Loucy (cell line): ENCODE measurements at regions not wholly inside any gene's neighbourhood (a gene's known extent, or its start where the extent isn't known, plus 50 kb on each side); places are given as distances from the start of the nearest gene placed in this dataset.
"Not testable (repeated sequence)": the region's sequence is repeated elsewhere in the genome, so short reads cannot be mapped to it uniquely, and the experiment has no call there.

Experiments
- H2AFZ ChIP-seq: fragments of 200-600 bp; sonication (generic); 2 replicates; pipeline ENCODE4 v1.6.0; 2016; ENCODE audit warnings: antibody characterized with exemption, mild to moderate bottlenecking, low read length, moderate library complexity
- H3F3A ChIP-seq: fragments of 200-600 bp; 2 replicates; pipeline ENCODE4 v1.6.0; 2016; ENCODE audit warnings: antibody characterized with exemption, low read depth, mild to moderate bottlenecking
- H3K27me3 ChIP-seq: fragments of 200-600 bp; sonication (generic); 2 replicates; pipeline ENCODE4 v1.6.1; 2014; ENCODE audit warnings: low read length, mild to moderate bottlenecking; ENCODE audit not compliant: insufficient read depth, poor library complexity, severe bottlenecking
- H3K36me3 ChIP-seq: fragments of 200-600 bp; sonication (generic); 2 replicates; pipeline ENCODE4 v1.6.1; 2016; ENCODE audit warnings: low read length; ENCODE audit not compliant: insufficient read depth
- H3K4me1 ChIP-seq: fragments of 200-600 bp; sonication (generic); 2 replicates; pipeline ENCODE4 v1.5.1; 2014; ENCODE audit warnings: low read length, mild to moderate bottlenecking; ENCODE audit not compliant: insufficient read depth, poor library complexity, severe bottlenecking
- H3K4me2 ChIP-seq: fragments of 200-600 bp; sonication (generic); 2 replicates; pipeline ENCODE4 v1.6.0; 2014; ENCODE audit warnings: antibody characterized with exemption, low read length, low read depth, mild to moderate bottlenecking; ENCODE audit not compliant: poor library complexity, severe bottlenecking
- H3K4me3 ChIP-seq: fragments of 200-600 bp; sonication (generic); 2 replicates; pipeline ENCODE4 v1.5.1; 2014; ENCODE audit warnings: low read length, mild to moderate bottlenecking, mixed read lengths; ENCODE audit not compliant: poor library complexity, severe bottlenecking
- H3K79me2 ChIP-seq: fragments of 200-600 bp; sonication (generic); 2 replicates; pipeline ENCODE4 v1.6.1; 2014; ENCODE audit warnings: low read length; ENCODE audit not compliant: insufficient read depth
- H3K9ac ChIP-seq: fragments of 200-600 bp; sonication (generic); 2 replicates; pipeline ENCODE4 v1.6.0; 2014; ENCODE audit warnings: mild to moderate bottlenecking, low read depth, low read length, moderate library complexity; ENCODE audit not compliant: poor library complexity, severe bottlenecking
- H3K9me2 ChIP-seq: fragments of 200-600 bp; sonication (generic); replicated peaks from 2 replicates; pipeline ENCODE4 v1.6.1; 2016; ENCODE audit warnings: low read depth, low read length, mixed read lengths
- H3K9me3 ChIP-seq: fragments of 200-600 bp; sonication (generic); 2 replicates; pipeline ENCODE4 v1.6.1; 2014; ENCODE audit warnings: mild to moderate bottlenecking, antibody characterized with exemption, low read length, low read depth; ENCODE audit not compliant: insufficient read depth
- H4K20me1 ChIP-seq: fragments of 200-600 bp; sonication (generic); 2 replicates; pipeline ENCODE4 v1.6.0; 2014; ENCODE audit warnings: antibody characterized with exemption, low read length, mild to moderate bottlenecking; ENCODE audit not compliant: insufficient read depth, poor library complexity, severe bottlenecking
- CTCF ChIP-seq: fragments of 200-600 bp; sonication (generic); conservative IDR thresholded peaks from 2 replicates; pipeline ENCODE4 v1.5.1; 2014; ENCODE audit warnings: mild to moderate bottlenecking, antibody characterized with exemption, low read length
- EZH2phosphoT487 ChIP-seq: fragments of 200-600 bp; IDR thresholded peaks from 2 replicates; pipeline ENCODE4 v1.6.1; 2018; ENCODE audit warnings: antibody characterized with exemption, mild to moderate bottlenecking, moderate library complexity, borderline replicate concordance

- no peaks in the 10 kb centered on the region for H3K9me2 ChIP-seq
- no peak overlapping the region for H2AFZ ChIP-seq
- H4K20me1 ChIP-seq, result no peaks in the 10 kb centered on the region
Measured at GRCh38 chr10:52502237-52502636, 188.2 kb downstream of the DKK1 start.

GRCh38 chr10:52505341-52505740 is 191.3 kb downstream of the DKK1 start:
- H3K4me1 ChIP-seq, H3K27me3 ChIP-seq, H3K79me2 ChIP-seq: not testable (repeated sequence)

More at GRCh38 chr10:52502237-52502636, 188.2 kb downstream of the DKK1 start:
- H3K79me2 ChIP-seq, result no peaks in the 10 kb centered on the region
- no peak overlapping the region for H3K4me3 ChIP-seq
- no peaks in the 10 kb centered on the region for H3K36me3 ChIP-seq
- TF ChIP-seq CTCF (no peak), EZH2phosphoT487 (no peak)
- H3K9me3 ChIP-seq, result no peaks in the 10 kb centered on the region
- no peaks in the 10 kb centered on the region for H3K27me3 ChIP-seq
- H3K9ac ChIP-seq, result no peak overlapping the region
- no peak overlapping the region for H3K4me2 ChIP-seq
- no peaks in the 10 kb centered on the region for H3K4me1 ChIP-seq
- no peaks in the 10 kb centered on the region for H3F3A ChIP-seq

GRCh38 chr10:52514481-52514880 is 200.4 kb downstream of the DKK1 start:
- H3K27me3 ChIP-seq, result no peaks in the 10 kb centered on the region
- no peaks in the 10 kb centered on the region for H3K36me3 ChIP-seq
- no peak overlapping the region for H3K4me3 ChIP-seq
- H2AFZ ChIP-seq, result no peak overlapping the region
- no peaks in the 10 kb centered on the region for H3K79me2 ChIP-seq
- H3K9me2 ChIP-seq, result no peaks in the 10 kb centered on the region
- no peak overlapping the region for H3K9ac ChIP-seq
- no peak overlapping the region for H3K4me2 ChIP-seq
- peaks cover 3% of the 10 kb centered on the region; the same call in 1 of the 2 replicates for H3K9me3 ChIP-seq
- H4K20me1 ChIP-seq, result no peaks in the 10 kb centered on the region
- no peaks in the 10 kb centered on the region for H3F3A ChIP-seq
- TF ChIP-seq EZH2phosphoT487 (no peak), CTCF (no peak)
- no peaks in the 10 kb centered on the region for H3K4me1 ChIP-seq

More at GRCh38 chr10:52505341-52505740, 191.3 kb downstream of the DKK1 start:
- not testable (repeated sequence) for H3K4me3 ChIP-seq, H2AFZ ChIP-seq, H3F3A ChIP-seq, H4K20me1 ChIP-seq, H3K9me2 ChIP-seq, H3K36me3 ChIP-seq, H3K9ac ChIP-seq, H3K4me2 ChIP-seq, H3K9me3 ChIP-seq

- Histone ChIP-seq H3K4me1 (no peaks in the 10 kb centered on the region), H3F3A (no peaks in the 10 kb centered on the region), H3K27me3 (no peaks in the 10 kb centered on the region), H3K4me3 (no peak overlapping the region), H3K9me2 (no peaks in the 10 kb centered on the region), H3K9me3 (no peaks in the 10 kb centered on the region), H3K9ac (no peak overlapping the region), H2AFZ (no peak overlapping the region), H3K36me3 (no peaks in the 10 kb centered on the region), H3K79me2 (no peaks in the 10 kb centered on the region), H4K20me1 (no peaks in the 10 kb centered on the region), H3K4me2 (no peak overlapping the region)
- TF ChIP-seq CTCF (no peak), EZH2phosphoT487 (no peak)
Measured at GRCh38 chr10:52517012-52517411, 202.9 kb downstream of the DKK1 start.
